ENCODE measurements at regions not wholly inside any gene's neighbourhood (a gene's known extent, or its start where the extent isn't known, plus 50 kb on each side); places are given as distances from the start of the nearest gene placed in this dataset.
"Not testable (repeated sequence)": the region's sequence is repeated elsewhere in the genome, so short reads cannot be mapped to it uniquely, and the experiment has no call there.

DNA sequence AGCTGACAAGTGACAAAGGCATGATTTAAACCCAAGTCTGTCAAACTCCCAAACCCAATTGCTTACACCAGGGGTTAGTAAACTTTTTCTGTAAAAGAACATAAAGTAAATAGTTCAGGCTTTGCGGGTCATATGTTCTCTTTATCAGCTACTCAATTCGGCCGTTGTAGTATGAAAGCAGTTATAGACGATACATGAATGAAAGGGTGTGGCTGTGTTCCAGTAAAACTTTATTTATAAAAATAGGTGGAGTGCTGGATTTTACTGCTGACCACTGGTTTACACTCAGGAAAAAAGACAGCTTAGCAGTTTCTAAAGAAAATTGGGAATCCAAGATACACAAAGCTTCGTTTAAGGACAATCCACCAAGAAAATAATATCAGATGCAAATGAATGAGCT, 124.3 kb upstream of the BCL9 start (continued):
- TF ChIP-seq, protein P1, sequence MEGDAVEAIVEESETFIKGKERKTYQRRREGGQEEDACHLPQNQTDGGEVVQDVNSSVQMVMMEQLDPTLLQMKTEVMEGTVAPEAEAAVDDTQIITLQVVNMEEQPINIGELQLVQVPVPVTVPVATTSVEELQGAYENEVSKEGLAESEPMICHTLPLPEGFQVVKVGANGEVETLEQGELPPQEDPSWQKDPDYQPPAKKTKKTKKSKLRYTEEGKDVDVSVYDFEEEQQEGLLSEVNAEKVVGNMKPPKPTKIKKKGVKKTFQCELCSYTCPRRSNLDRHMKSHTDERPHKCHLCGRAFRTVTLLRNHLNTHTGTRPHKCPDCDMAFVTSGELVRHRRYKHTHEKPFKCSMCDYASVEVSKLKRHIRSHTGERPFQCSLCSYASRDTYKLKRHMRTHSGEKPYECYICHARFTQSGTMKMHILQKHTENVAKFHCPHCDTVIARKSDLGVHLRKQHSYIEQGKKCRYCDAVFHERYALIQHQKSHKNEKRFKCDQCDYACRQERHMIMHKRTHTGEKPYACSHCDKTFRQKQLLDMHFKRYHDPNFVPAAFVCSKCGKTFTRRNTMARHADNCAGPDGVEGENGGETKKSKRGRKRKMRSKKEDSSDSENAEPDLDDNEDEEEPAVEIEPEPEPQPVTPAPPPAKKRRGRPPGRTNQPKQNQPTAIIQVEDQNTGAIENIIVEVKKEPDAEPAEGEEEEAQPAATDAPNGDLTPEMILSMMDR (IDR thresholded peaks at IDR 0.05) = no peak
- TF ChIP-seq POLR2AphosphoS5 (IDR thresholded peaks at IDR 0.05; ENCODE audit: low read depth, low read length) = no peak

GRCh38 chr1:147423100-147423827, 118.0 kb upstream of the BCL9 start:
- H3F3A ChIP-seq (replicated peaks; ENCODE audit: insufficient read depth) = not testable (repeated sequence)
- 11% methylated on average over 25 of the region's 31 CpGs for WGBS (ENCODE audit: low lambda C conversion rate)

GRCh38 chr1:147434921-147435320, 106.4 kb upstream of the BCL9 start:
- Histone ChIP-seq H3K4me1 (ENCODE audit: control insufficient read depth in 1 of 2, insufficient read depth in 2 of 2, low read depth in 1 of 2, low read length in 1 of 2) (no peaks in the 10 kb centered on the region), H3K27ac (ENCODE audit: low read depth in 2 of 2, low read length in 1 of 2) (no peak overlapping the region), H3F3A (replicated peaks; ENCODE audit: insufficient read depth) (no peaks in the 10 kb centered on the region), H3K9ac (no peak overlapping the region), H3K36me3 (replicated peaks in 1 of 2; ENCODE audit: control insufficient read depth in 1 of 2, insufficient read depth in 2 of 2, low read length in 1 of 2) (no peaks in the 10 kb centered on the region), H3K79me2 (ENCODE audit: insufficient read depth) (no peaks in the 10 kb centered on the region), H3K9me3 (no peaks in the 10 kb centered on the region), H4K20me1 (ENCODE audit: insufficient read depth) (no peaks in the 10 kb centered on the region), H3K9me2 (no peaks in the 10 kb centered on the region), H3K27me3 (ENCODE audit: insufficient read depth) (no peaks in the 10 kb centered on the region), H3K4me2 (no peak overlapping the region), H2AFZ (ENCODE audit: low read depth) (no peak overlapping the region), H3K4me3 (ENCODE audit: low read depth in 2 of 2, low read length in 1 of 2) (no peak overlapping the region)
- POLR2A ChIA-PET = no interaction called here
- TF ChIP-seq, protein P2, sequence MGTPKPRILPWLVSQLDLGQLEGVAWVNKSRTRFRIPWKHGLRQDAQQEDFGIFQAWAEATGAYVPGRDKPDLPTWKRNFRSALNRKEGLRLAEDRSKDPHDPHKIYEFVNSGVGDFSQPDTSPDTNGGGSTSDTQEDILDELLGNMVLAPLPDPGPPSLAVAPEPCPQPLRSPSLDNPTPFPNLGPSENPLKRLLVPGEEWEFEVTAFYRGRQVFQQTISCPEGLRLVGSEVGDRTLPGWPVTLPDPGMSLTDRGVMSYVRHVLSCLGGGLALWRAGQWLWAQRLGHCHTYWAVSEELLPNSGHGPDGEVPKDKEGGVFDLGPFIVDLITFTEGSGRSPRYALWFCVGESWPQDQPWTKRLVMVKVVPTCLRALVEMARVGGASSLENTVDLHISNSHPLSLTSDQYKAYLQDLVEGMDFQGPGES (IDR thresholded peaks at IDR 0.05; ENCODE audit: low read depth, low read length) = no peak
- no peak for DNase-seq
- WGBS (ENCODE audit: low lambda C conversion rate) = 0% methylated on average over 1 of the region's 1 CpG
- CTCF ChIA-PET = no interaction called here

More at GRCh38 chr1:147423100-147423827, 118.0 kb upstream of the BCL9 start:
- H3K79me2 ChIP-seq (ENCODE audit: insufficient read depth); H3K9ac ChIP-seq; H3K27me3 ChIP-seq (ENCODE audit: insufficient read depth); H4K20me1 ChIP-seq (ENCODE audit: insufficient read depth); POLR2A ChIA-PET; CTCF ChIA-PET; DNase-seq; H3K36me3 ChIP-seq (replicated peaks in 1 of 2; ENCODE audit: control insufficient read depth in 1 of 2, insufficient read depth in 2 of 2, low read length in 1 of 2); H3K9me2 ChIP-seq; H3K9me3 ChIP-seq; H3K27ac ChIP-seq (ENCODE audit: low read depth in 2 of 2, low read length in 1 of 2); H3K4me1 ChIP-seq (ENCODE audit: control insufficient read depth in 1 of 2, insufficient read depth in 2 of 2, low read depth in 1 of 2, low read length in 1 of 2): not testable (repeated sequence)
- Histone ChIP-seq H2AFZ (ENCODE audit: low read depth) (peak overlapping the region; percentile 61; the same call in 1 of the 2 replicates), H3K4me3 (ENCODE audit: low read depth in 2 of 2, low read length in 1 of 2) (peak overlapping the region; percentile 34 to 54), H3K4me2 (peak overlapping the region; percentile 4; the same call in 1 of the 2 replicates)

DNA sequence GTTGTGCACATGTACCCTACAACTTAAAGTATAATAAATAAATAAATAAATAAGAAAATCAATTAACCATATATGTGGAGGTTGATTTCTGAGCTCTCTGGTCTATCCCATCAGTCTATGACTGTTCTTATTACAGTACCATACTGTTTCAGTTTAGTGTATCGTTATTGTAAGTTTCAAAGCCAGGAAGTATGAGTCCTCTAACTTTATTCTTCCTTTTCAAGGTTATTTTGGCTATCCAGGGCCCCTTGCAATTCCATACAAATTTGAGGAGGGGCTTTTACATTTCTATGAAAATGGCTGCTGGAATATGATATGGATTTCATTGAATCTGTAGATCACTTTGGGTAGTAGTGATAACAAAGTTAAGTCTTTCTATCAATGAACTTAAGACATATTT, 96.9 kb upstream of the BCL9 start:
- Histone ChIP-seq H3K9me3 (no peaks in the 10 kb centered on the region), H3K4me1 (ENCODE audit: control insufficient read depth in 1 of 2, insufficient read depth in 2 of 2, low read depth in 1 of 2, low read length in 1 of 2) (no peaks in the 10 kb centered on the region), H3F3A (replicated peaks; ENCODE audit: insufficient read depth) (no peaks in the 10 kb centered on the region), H3K9ac (no peak overlapping the region), H3K36me3 (replicated peaks in 1 of 2; ENCODE audit: control insufficient read depth in 1 of 2, insufficient read depth in 2 of 2, low read length in 1 of 2) (no peaks in the 10 kb centered on the region), H3K27ac (ENCODE audit: low read depth in 2 of 2, low read length in 1 of 2) (no peak overlapping the region), H3K9me2 (no peaks in the 10 kb centered on the region), H2AFZ (ENCODE audit: low read depth) (no peak overlapping the region), H3K79me2 (ENCODE audit: insufficient read depth) (no peaks in the 10 kb centered on the region), H3K27me3 (ENCODE audit: insufficient read depth) (no peaks in the 10 kb centered on the region), H4K20me1 (ENCODE audit: insufficient read depth) (no peaks in the 10 kb centered on the region), H3K4me2 (no peak overlapping the region), H3K4me3 (ENCODE audit: low read depth in 2 of 2, low read length in 1 of 2) (no peak overlapping the region)
- ChIA-PET POLR2A (no interaction called here), CTCF (no interaction called here)
- DNase-seq = no peak
- 22% methylated on average over 1 of the region's 1 CpG for WGBS (ENCODE audit: low lambda C conversion rate)
- TF ChIP-seq GABPA (IDR thresholded peaks at IDR 0.05; ENCODE audit: low read depth) (no peak), FOSL2 (IDR thresholded peaks at IDR 0.05; ENCODE audit: borderline replicate concordance, low read depth) (no peak), RFX5 (IDR thresholded peaks at IDR 0.05; ENCODE audit: low read length) (no peak), MEF2A (IDR thresholded peaks at IDR 0.05; ENCODE audit: borderline replicate concordance, low read depth) (no peak), EP300 (IDR thresholded peaks at IDR 0.05; ENCODE audit: borderline replicate concordance in 1 of 2, low read depth in 1 of 2, low read length in 1 of 2) (no peak), RCOR1 (IDR thresholded peaks at IDR 0.05; ENCODE audit: low read length) (no peak), FOXM1 (IDR thresholded peaks at IDR 0.05; ENCODE audit: low read depth) (no peak), EZH2phosphoT487 (IDR thresholded peaks at IDR 0.05; ENCODE audit: borderline replicate concordance, low read depth) (no peak), REST (IDR thresholded peaks at IDR 0.05; ENCODE audit: low read depth, low read length) (no peak)
- TF ChIP-seq, protein P3, sequence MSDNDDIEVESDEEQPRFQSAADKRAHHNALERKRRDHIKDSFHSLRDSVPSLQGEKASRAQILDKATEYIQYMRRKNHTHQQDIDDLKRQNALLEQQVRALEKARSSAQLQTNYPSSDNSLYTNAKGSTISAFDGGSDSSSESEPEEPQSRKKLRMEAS (IDR thresholded peaks at IDR 0.05; ENCODE audit: low read depth) = no peak

Data from SK-N-SH (cell line).